ENCODE measurements at regions not wholly inside any gene's neighbourhood (a gene's known extent, or its start where the extent isn't known, plus 50 kb on each side); places are given as distances from the start of the nearest gene placed in this dataset.
"Not testable (repeated sequence)": the region's sequence is repeated elsewhere in the genome, so short reads cannot be mapped to it uniquely, and the experiment has no call there.

GRCh38 chr12:78375461-78375860 is 489.1 kb upstream of the SYT1 start:
- H3K9me3 ChIP-seq = peaks cover 6% of the 10 kb centered on the region
- H3K27ac ChIP-seq = no peak overlapping the region
- no peak for TF ChIP-seq CTCF (IDR thresholded peaks at IDR 0.05)
- H3K36me3 ChIP-seq = no peaks in the 10 kb centered on the region
- no peak for ATAC-seq
- H3K4me1 ChIP-seq = no peaks in the 10 kb centered on the region
- no peak for DNase-seq
- intact Hi-C loops (cut with DNase I) = no loop called here
- no peak overlapping the region for H3K4me3 ChIP-seq
- no peaks in the 10 kb centered on the region for H3K27me3 ChIP-seq

GRCh38 chr12:78376257-78376656 is 488.3 kb upstream of the SYT1 start:
- peaks cover 6% of the 10 kb centered on the region for H3K9me3 ChIP-seq
- ATAC-seq (no peak), DNase-seq (no peak)
- H3K36me3 ChIP-seq = no peaks in the 10 kb centered on the region
- no peak overlapping the region for H3K4me3 ChIP-seq
- intact Hi-C loops (cut with DNase I) = no loop called here
- H3K4me1 ChIP-seq = no peaks in the 10 kb centered on the region
- H3K27ac ChIP-seq = no peak overlapping the region
- no peaks in the 10 kb centered on the region for H3K27me3 ChIP-seq
- no peak for TF ChIP-seq CTCF (IDR thresholded peaks at IDR 0.05)

- H3K27ac ChIP-seq; H3K9me3 ChIP-seq; H3K4me3 ChIP-seq; H3K27me3 ChIP-seq; intact Hi-C loops (cut with DNase I); H3K36me3 ChIP-seq; ATAC-seq; DNase-seq; H3K4me1 ChIP-seq: not testable (repeated sequence)
Observed at GRCh38 chr12:78379065-78379464, 485.5 kb upstream of the SYT1 start.

- no peak for ATAC-seq
- no peaks in the 10 kb centered on the region for H3K27me3 ChIP-seq
Observed at GRCh38 chr12:78383414-78383813, 481.2 kb upstream of the SYT1 start.

GRCh38 chr12:78384541-78384940 is 480.0 kb upstream of the SYT1 start:
- Histone ChIP-seq H3K27me3 (no peaks in the 10 kb centered on the region), H3K9me3 (no peaks in the 10 kb centered on the region), H3K36me3 (no peaks in the 10 kb centered on the region), H3K4me3 (no peak overlapping the region), H3K27ac (no peak overlapping the region), H3K4me1 (no peaks in the 10 kb centered on the region)
- no peak for ATAC-seq
- TF ChIP-seq CTCF (IDR thresholded peaks at IDR 0.05) = no peak
- DNase-seq = no peak
- intact Hi-C loops (cut with DNase I) = no loop called here

More at GRCh38 chr12:78383414-78383813, 481.2 kb upstream of the SYT1 start:
- DNase-seq = no peak
- Histone ChIP-seq H3K4me3 (no peak overlapping the region), H3K36me3 (no peaks in the 10 kb centered on the region), H3K9me3 (peaks cover 6% of the 10 kb centered on the region), H3K27ac (no peak overlapping the region), H3K4me1 (no peaks in the 10 kb centered on the region)
- no peak for TF ChIP-seq CTCF (IDR thresholded peaks at IDR 0.05)
- intact Hi-C loops (cut with DNase I) = no loop called here

- Histone ChIP-seq H3K9me3 (no peaks in the 10 kb centered on the region), H3K27me3 (no peaks in the 10 kb centered on the region), H3K36me3 (no peaks in the 10 kb centered on the region), H3K27ac (no peak overlapping the region), H3K4me3 (no peak overlapping the region), H3K4me1 (no peaks in the 10 kb centered on the region)
- ATAC-seq (no peak), DNase-seq (no peak)
- no peak for TF ChIP-seq CTCF (IDR thresholded peaks at IDR 0.05)
- intact Hi-C loops (cut with DNase I) = no loop called here
Observed at GRCh38 chr12:78385541-78385940, 479.0 kb upstream of the SYT1 start.
